Panc1 (cell line): ENCODE measurements at regions not wholly inside any gene's neighbourhood (a gene's known extent, or its start where the extent isn't known, plus 50 kb on each side); places are given as distances from the start of the nearest gene placed in this dataset.

Experiments used
- ATAC-seq: fragments of 200-7000 bp; cut with Tn5 transposase; 2 replicates; pipeline ENCODE4 v1.9.1; 2020; ENCODE audit warnings: mild to moderate bottlenecking, moderate library complexity
- BruUV-seq: library from RNA; stranded (reverse); fragments of 400-500 nt; replicated peaks from 2 replicates; lab custom pipeline; 2021; lab: Mats Ljungman, UMichigan
- CTCF ChIA-PET: fragments of 300-600 bp; sonication (Branson Sonifier 250); formaldehyde crosslinking; loops from one replicate; lab custom pipeline; 2022; ENCODE audit warnings: antibody characterized with exemption; lab: Charles Lee
- POLR2A ChIA-PET: fragments of 300-600 bp; sonication (Branson Sonifier 250); formaldehyde crosslinking; loops from one replicate; lab custom pipeline; 2022; ENCODE audit warnings: antibody characterized with exemption; lab: Charles Lee
- DNase-seq: peaks from one replicate; pipeline ENCODE4 v3.0.0-alpha.2; 2010; ENCODE audit warnings: low read depth, low spot score
- H3K27ac ChIP-seq: 2 replicates; pipeline ENCODE4 v1.5.1; 2011; ENCODE audit warnings: mild to moderate bottlenecking, low read length, inconsistent platforms
- H3K27me3 ChIP-seq: fragments of 200-500 bp; sonication (Bioruptor generic); 2 replicates; pipeline ENCODE4 v1.6.0; 2014; ENCODE audit warnings: low read length, inconsistent platforms; ENCODE audit not compliant: control insufficient read depth, insufficient read depth
- H3K36me3 ChIP-seq: fragments of 200-500 bp; sonication (Bioruptor generic); 2 replicates; pipeline ENCODE4 v1.5.1; 2014; ENCODE audit warnings: inconsistent platforms, mild to moderate bottlenecking, low read length, moderate library complexity; ENCODE audit not compliant: control insufficient read depth, insufficient read depth
- H3K4me1 ChIP-seq: 2 replicates; pipeline ENCODE4 v1.5.1; 2011; ENCODE audit warnings: inconsistent platforms, mild to moderate bottlenecking, low read length, moderate library complexity; ENCODE audit not compliant: control insufficient read depth, insufficient read depth
- H3K4me3 ChIP-seq, 2 experiments: 2 replicates each; pipeline ENCODE4 v1.5.1; 2011 to 2012; ENCODE audit warnings: low read depth in 2 of 2, low read length in 2 of 2, mild to moderate bottlenecking in 2 of 2, inconsistent platforms in 1 of 2, moderate library complexity in 1 of 2
- H3K9me3 ChIP-seq: fragments of 200-500 bp; sonication (Bioruptor generic); 2 replicates; pipeline ENCODE4 v1.5.1; 2014; ENCODE audit warnings: low read depth, mild to moderate bottlenecking, inconsistent platforms, low read length, moderate library complexity; ENCODE audit not compliant: control insufficient read depth, insufficient read depth
- CTCF ChIP-seq: fragments of 450-650 bp; IDR thresholded peaks from 2 replicates; pipeline ENCODE4 v1.5.1; 2017; ENCODE audit warnings: mild to moderate bottlenecking
- POLR2AphosphoS5 ChIP-seq: IDR thresholded peaks from 2 replicates; pipeline ENCODE4 v1.6.1; 2012; ENCODE audit warnings: mild to moderate bottlenecking, low read depth, low read length, moderate library complexity
- SIN3A ChIP-seq: IDR thresholded peaks from 2 replicates; pipeline ENCODE4 v1.6.1; 2012; ENCODE audit warnings: low read depth, mild to moderate bottlenecking, low read length, moderate library complexity, borderline replicate concordance; ENCODE audit not compliant: insufficient read depth
- TCF7L2 ChIP-seq: IDR thresholded peaks from 2 replicates; pipeline ENCODE4 v1.6.1; 2011; ENCODE audit warnings: mild to moderate bottlenecking, low read depth, low read length, inconsistent platforms
- in situ Hi-C: cut with HindIII; loops from 2 replicates; pipeline ENCODE4 v1.10.0; 2016; ENCODE audit warnings: low sequenced_read_pairs, low pct_unique_long_range_greater_than_20kb
- intact Hi-C: fragments of 100-400 bp; cut with micrococcal nuclease; formaldehyde crosslinking; loops from one replicate; pipeline ENCODE4 v1.10.0; 2022; ENCODE audit not compliant: unreplicated experiment
- TF ChIP-seq, protein P1 (sequence below), 2 experiments: IDR thresholded peaks; 2 replicates each; pipeline ENCODE4 v1.6.1; 2011 to 2012; ENCODE audit warnings: low read depth in 2 of 2, control low read depth in 1 of 2, low read length in 1 of 2, mild to moderate bottlenecking in 1 of 2, moderate library complexity in 1 of 2; ENCODE audit not compliant: insufficient read depth in 1 of 2

GRCh38 chr3:82085851-82086475 is 324.5 kb upstream of the GBE1 start:
- no peak for TF ChIP-seq TCF7L2
- TF ChIP-seq POLR2AphosphoS5, result no peak
- TF ChIP-seq, protein P1, sequence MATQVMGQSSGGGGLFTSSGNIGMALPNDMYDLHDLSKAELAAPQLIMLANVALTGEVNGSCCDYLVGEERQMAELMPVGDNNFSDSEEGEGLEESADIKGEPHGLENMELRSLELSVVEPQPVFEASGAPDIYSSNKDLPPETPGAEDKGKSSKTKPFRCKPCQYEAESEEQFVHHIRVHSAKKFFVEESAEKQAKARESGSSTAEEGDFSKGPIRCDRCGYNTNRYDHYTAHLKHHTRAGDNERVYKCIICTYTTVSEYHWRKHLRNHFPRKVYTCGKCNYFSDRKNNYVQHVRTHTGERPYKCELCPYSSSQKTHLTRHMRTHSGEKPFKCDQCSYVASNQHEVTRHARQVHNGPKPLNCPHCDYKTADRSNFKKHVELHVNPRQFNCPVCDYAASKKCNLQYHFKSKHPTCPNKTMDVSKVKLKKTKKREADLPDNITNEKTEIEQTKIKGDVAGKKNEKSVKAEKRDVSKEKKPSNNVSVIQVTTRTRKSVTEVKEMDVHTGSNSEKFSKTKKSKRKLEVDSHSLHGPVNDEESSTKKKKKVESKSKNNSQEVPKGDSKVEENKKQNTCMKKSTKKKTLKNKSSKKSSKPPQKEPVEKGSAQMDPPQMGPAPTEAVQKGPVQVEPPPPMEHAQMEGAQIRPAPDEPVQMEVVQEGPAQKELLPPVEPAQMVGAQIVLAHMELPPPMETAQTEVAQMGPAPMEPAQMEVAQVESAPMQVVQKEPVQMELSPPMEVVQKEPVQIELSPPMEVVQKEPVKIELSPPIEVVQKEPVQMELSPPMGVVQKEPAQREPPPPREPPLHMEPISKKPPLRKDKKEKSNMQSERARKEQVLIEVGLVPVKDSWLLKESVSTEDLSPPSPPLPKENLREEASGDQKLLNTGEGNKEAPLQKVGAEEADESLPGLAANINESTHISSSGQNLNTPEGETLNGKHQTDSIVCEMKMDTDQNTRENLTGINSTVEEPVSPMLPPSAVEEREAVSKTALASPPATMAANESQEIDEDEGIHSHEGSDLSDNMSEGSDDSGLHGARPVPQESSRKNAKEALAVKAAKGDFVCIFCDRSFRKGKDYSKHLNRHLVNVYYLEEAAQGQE (IDR thresholded peaks at IDR 0.05; ENCODE audit: insufficient read depth in 1 of 2, low read depth in 2 of 2, low read length in 1 of 2), result no peak
- TF ChIP-seq SIN3A, result no peak
- TF ChIP-seq CTCF, result no peak
- CTCF ChIA-PET, result no interaction called here
- no TSS peak for BruUV-seq
- no peaks in the 10 kb centered on the region for H3K27me3 ChIP-seq
- no peak overlapping the region for H3K27ac ChIP-seq
- POLR2A ChIA-PET, result no interaction called here
- no peaks in the 10 kb centered on the region for H3K36me3 ChIP-seq
- in situ Hi-C loops (no loop called here), intact Hi-C loops (no loop called here)
- no peaks in the 10 kb centered on the region for H3K4me1 ChIP-seq
- no peaks in the 10 kb centered on the region for H3K9me3 ChIP-seq
- H3K4me3 ChIP-seq, result no peak overlapping the region
- ATAC-seq (no peak), DNase-seq (no peak)

DNA sequence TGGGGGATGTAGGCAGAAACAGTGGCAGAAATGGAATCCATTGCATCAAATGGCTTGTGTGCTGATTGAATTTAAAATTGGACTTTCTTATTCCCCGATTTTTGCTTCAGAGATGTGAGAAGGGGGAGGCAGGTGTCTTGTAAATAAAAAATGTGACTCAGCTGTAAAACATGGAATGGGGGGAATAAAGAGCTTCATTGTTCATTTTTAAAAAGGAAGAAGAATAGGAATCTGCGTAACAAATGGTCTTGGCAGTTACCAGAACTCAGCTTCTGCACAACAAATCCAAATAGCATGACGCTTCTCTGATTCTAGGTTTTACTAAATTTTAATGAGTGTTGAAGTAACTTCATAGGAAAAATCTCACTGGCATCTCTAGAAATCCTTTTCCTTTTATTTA is 323.9 kb upstream of the GBE1 start:
- Histone ChIP-seq H3K4me3 (no peak overlapping the region), H3K36me3 (no peaks in the 10 kb centered on the region), H3K27me3 (no peaks in the 10 kb centered on the region), H3K9me3 (no peaks in the 10 kb centered on the region), H3K27ac (no peak overlapping the region), H3K4me1 (no peaks in the 10 kb centered on the region)
- POLR2A ChIA-PET, result no interaction called here
- in situ Hi-C loops (no loop called here), intact Hi-C loops (no loop called here)
- DNase-seq, result no peak
- no TSS peak for BruUV-seq
- ATAC-seq, result no peak
- CTCF ChIA-PET, result no interaction called here
- TF ChIP-seq CTCF (no peak), POLR2AphosphoS5 (no peak), SIN3A (no peak), TCF7L2 (no peak)
- TF ChIP-seq, protein P1 (IDR thresholded peaks at IDR 0.05; ENCODE audit: insufficient read depth in 1 of 2, low read depth in 2 of 2, low read length in 1 of 2), result no peak
